AG04449 (cell line): ENCODE measurements at regions not wholly inside any gene's neighbourhood (a gene's known extent, or its start where the extent isn't known, plus 50 kb on each side); places are given as distances from the start of the nearest gene placed in this dataset.

ENCODE experiments used
- CTCF ChIA-PET: fragments of 350-600 bp; formaldehyde crosslinking; extraction: SDS; loops from one replicate; lab custom pipeline; 2021; ENCODE audit warnings: antibody characterized with exemption; lab: Yijun Ruan, JAX
- POLR2A ChIA-PET: fragments of 400-600, 350-600 bp; formaldehyde crosslinking; extraction: SDS; loops from one replicate; lab custom pipeline; 2020; ENCODE audit warnings: antibody characterized with exemption, inconsistent platforms; lab: Yijun Ruan, JAX
- DNase-seq: peaks from one replicate; pipeline ENCODE4 v3.0.0-alpha.2; 2010; ENCODE audit warnings: low read depth, low spot score
- H3K4me3 ChIP-seq: 2 replicates; pipeline ENCODE4 v1.5.1; 2011; ENCODE audit warnings: low read depth, mild to moderate bottlenecking, control low read depth, low read length
- CTCF ChIP-seq: IDR thresholded peaks from one replicate; pipeline ENCODE4 v1.5.1; 2011; ENCODE audit warnings: mild to moderate bottlenecking, moderate library complexity, low read length, control low read depth, inconsistent platforms; ENCODE audit not compliant: insufficient read depth; ENCODE audit errors: missing control alignments

DNA sequence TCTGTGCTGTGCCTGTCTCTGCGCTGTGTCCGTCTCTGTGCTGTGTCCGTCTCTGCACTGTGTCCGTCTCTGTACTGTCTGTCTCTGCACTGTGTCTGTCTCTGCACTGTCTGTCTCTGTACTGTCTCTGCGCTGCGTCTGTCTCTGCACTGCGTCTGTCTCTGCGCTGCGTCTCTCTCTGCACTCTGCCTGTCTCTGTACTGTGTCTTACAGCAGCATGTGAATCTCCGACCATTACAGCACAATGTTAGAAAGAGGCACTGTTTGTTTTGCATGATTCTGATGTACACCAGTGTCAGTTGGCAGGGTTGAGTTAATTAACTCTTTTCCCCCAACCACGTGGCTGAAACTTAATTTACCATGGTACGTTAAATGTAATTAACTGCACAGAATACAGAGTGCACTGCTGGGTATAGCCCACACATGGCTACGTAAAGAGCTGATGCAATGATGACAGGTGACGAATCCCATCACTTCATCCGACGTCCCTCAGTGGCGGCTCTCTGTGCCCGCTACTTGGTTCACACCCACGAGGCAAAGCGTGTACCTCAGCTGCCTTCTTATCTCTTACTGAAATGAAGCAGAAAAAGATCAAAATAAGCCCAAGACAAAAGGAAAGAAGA lies 127.7 kb upstream of the SFSWAP start:
- ChIA-PET POLR2A (no interaction called here), CTCF (no interaction called here)
- no peak overlapping the region for H3K4me3 ChIP-seq
- no peak for DNase-seq
- no peak for TF ChIP-seq CTCF

GRCh38 chr12:131586269-131586668 lies 124.6 kb upstream of the SFSWAP start:
- CTCF ChIA-PET: no interaction called here
- no peak for TF ChIP-seq CTCF
- DNase-seq: no peak
- no peak overlapping the region for H3K4me3 ChIP-seq
- POLR2A ChIA-PET: no interaction called here

DNA sequence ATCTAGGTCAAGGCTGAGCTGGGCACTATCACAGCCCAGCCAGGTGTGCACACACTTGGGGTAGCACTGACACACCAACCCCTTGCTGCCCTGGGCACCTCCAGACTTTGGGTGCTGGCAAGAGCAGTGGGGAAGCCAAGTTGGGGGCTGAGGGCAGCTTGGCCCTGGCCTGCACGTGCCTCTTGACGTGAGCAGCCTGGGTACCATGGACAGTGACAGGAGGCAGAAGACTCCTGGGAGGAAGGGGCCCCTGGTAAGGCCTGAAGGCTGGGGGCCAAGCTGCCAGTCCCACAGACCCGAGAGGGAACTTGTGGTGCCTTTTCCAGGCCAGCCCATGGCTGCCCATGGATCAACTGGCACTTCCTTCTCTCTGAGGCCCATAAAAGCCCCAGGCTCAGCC lies 124.1 kb upstream of the SFSWAP start:
- no peak for DNase-seq
- no peak overlapping the region for H3K4me3 ChIP-seq
- ChIA-PET CTCF (no interaction called here), POLR2A (no interaction called here)
- TF ChIP-seq CTCF: no peak

DNA sequence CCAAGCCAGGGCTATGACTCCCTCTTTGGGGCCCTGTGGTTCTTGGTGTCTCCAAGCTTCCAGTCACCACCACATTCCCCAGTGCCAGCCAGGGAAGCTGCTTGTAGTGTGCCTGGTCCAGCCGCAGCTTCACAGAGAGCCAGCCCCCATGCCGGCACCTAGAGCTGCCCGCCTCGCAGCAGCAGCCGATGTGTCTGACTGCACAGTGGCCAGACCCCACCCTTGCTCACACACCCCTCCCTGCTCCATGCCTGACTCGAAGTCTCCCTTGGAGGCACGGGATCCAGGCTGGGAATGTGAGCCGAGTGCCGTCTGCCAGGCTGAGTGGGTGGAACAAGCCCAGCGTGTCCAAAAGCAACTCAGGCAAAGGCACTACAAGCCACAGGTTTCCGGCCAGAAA lies 123.3 kb upstream of the SFSWAP start:
- CTCF ChIA-PET: no interaction called here
- POLR2A ChIA-PET: no interaction called here
- no peak for DNase-seq
- TF ChIP-seq CTCF: no peak
- H3K4me3 ChIP-seq: no peak overlapping the region

DNA sequence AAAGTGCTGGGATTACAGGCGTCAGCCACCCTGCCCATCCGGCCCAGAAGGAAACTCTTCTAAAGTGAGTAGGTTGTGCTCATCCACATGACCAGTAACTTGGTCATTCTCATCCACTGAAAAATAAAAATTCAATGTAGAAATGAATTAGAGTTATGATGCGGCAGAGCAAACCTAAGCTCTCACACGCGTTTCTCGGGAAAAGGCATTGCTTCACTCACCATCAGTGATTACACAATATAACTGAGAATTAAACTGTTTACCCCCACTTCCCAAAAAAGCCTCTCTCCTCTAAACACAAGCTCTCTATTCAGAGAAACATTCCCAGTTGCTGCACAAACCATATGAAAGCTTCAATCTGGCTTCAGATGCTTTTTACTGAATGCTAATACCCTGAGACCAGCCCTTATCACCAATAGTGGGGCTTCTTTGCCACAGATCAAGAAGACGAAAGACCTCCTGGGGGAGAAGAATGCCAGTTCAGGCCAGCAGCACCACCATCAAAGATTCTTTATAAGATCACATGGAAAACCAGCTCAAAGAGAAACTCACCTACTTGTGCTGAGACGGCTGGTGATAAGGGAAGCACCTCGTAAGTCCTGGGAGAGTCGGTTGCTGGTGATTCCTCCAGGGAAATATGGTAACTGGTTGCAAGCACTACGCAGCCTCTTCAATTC lies 121.5 kb upstream of the SFSWAP start:
- ChIA-PET POLR2A (no interaction called here), CTCF (no interaction called here)
- no peak overlapping the region for H3K4me3 ChIP-seq
- no peak for DNase-seq
- TF ChIP-seq CTCF: no peak

- CTCF ChIA-PET: no interaction called here
- H3K4me3 ChIP-seq: no peak overlapping the region
- DNase-seq: no peak
- POLR2A ChIA-PET: no interaction called here
- TF ChIP-seq CTCF: no peak
Measured at GRCh38 chr12:131589966-131590365, 120.9 kb upstream of the SFSWAP start.
